ENCODE measurements at regions not wholly inside any gene's neighbourhood (a gene's known extent, or its start where the extent isn't known, plus 50 kb on each side); places are given as distances from the start of the nearest gene placed in this dataset.

DNA sequence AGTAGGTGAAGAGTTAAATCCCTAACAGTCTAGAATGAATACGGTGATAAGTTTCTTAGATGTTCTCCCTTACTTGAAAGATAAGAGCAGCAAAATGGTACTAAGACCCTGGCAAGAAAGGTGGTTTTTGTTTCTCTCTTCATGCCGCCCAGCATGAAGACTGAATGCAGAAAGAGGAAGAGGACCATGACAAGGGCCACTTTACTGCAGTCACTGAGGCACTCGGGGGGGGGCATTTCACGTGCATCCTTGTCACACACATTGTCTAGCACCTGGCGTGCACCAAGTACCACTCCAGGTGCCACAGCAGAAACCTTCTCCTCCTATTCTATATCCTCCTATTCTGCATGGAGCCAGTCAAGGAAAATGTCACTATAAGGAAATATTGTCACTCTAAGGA, 222.0 kb downstream of the TOMM20 start:
- peaks cover 3% of the 10 kb centered on the region for H3K4me1 Mint-ChIP-seq
- H3K9me3 Mint-ChIP-seq: no peaks in the 10 kb centered on the region
- no peak overlapping the region for H3K4me3 Mint-ChIP-seq
- TF ChIP-seq, protein P1, sequence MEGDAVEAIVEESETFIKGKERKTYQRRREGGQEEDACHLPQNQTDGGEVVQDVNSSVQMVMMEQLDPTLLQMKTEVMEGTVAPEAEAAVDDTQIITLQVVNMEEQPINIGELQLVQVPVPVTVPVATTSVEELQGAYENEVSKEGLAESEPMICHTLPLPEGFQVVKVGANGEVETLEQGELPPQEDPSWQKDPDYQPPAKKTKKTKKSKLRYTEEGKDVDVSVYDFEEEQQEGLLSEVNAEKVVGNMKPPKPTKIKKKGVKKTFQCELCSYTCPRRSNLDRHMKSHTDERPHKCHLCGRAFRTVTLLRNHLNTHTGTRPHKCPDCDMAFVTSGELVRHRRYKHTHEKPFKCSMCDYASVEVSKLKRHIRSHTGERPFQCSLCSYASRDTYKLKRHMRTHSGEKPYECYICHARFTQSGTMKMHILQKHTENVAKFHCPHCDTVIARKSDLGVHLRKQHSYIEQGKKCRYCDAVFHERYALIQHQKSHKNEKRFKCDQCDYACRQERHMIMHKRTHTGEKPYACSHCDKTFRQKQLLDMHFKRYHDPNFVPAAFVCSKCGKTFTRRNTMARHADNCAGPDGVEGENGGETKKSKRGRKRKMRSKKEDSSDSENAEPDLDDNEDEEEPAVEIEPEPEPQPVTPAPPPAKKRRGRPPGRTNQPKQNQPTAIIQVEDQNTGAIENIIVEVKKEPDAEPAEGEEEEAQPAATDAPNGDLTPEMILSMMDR (IDR thresholded peaks at IDR 0.05): no peak
- DNase-seq (no peak), ATAC-seq (ENCODE audit: low read depth) (no peak)
- no peaks in the 10 kb centered on the region for H3K27me3 Mint-ChIP-seq
- H3K27ac Mint-ChIP-seq: no peak overlapping the region
- H3K36me3 Mint-ChIP-seq (ENCODE audit: low read depth): no peaks in the 10 kb centered on the region
- CTCF ChIA-PET: no interaction called here
- POLR2A ChIA-PET: interaction anchor here (1.1 kb wide), 1 partner anchor 15 kb away, joined by 3 read pairs; no protein-coding TSS in a partner anchor
- intact Hi-C loops (cut with micrococcal nuclease): no loop called here

DNA sequence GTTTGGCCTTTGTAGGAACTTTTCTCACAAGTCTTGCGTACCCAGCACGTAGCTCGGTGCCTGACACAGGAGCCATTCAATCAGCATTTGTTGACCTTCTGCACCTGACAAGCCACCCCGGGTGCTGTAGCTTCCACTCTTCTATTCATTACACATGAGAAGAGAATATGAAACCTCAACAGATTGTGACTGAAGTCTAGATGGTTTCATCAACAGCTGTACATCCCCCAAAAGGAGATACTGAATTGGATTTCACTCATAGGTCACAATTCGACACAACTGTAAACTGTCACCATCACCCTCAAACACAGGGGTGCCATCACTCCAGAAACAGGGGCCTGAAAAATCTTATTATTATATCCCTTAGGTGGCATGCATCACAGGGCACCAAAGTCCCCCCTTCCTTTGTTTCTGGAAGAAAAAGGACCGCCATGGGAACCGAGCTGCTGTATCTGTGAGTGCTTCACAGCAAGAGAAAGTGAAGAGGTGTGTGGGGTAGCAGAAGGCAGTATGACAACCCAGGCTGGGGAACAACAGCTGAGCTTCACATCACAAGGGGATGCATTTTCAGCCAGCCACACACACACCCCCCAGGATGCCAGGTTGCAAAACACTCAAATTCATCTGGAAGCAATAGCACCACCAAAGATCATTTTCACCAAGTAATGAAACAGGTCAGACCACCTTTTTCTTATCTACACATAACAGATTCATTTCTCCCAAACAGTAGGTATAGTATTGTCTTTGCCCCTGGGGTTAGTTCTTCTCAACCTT, 225.7 kb downstream of the TOMM20 start:
- Mint-ChIP-seq H3K36me3 (ENCODE audit: low read depth) (no peaks in the 10 kb centered on the region), H3K27me3 (no peaks in the 10 kb centered on the region), H3K27ac (no peak overlapping the region), H3K4me1 (peaks cover 3% of the 10 kb centered on the region), H3K9me3 (no peaks in the 10 kb centered on the region), H3K4me3 (no peak overlapping the region)
- ChIA-PET POLR2A (no interaction called here), CTCF (no interaction called here)
- no peak for ATAC-seq (ENCODE audit: low read depth)
- no peak for DNase-seq
- intact Hi-C loops (cut with micrococcal nuclease): no loop called here
- TF ChIP-seq, protein P1 (IDR thresholded peaks at IDR 0.05): no peak

DNA sequence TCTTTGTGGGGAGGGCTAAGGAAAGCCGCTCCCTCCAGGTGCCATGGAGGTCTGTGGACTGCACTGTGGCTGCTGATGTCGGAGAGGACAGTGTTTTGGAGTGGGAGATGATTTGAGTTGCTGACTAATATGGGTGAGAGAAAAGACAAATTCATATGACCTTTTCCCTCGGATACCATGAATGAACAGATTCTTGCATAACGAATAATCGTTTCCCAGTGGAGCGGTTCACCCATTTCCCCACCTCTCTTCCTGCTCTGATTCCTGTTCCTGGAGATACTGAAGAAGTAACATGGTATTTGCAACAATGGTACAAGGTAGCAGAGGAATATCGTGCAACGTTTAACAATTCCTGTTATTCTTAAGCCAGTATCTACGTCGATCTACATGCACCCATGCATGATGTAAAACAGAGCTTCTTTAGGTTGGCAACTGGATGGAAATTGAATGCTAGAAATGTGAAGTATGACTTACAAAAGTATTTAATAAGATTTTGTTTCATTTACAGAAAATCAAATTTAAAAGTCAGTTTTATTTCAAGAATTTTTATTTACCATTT, 227.1 kb downstream of the TOMM20 start:
- H3K4me3 Mint-ChIP-seq: no peak overlapping the region
- no peak overlapping the region for H3K27ac Mint-ChIP-seq
- CTCF ChIA-PET: no interaction called here
- TF ChIP-seq, protein P1 (IDR thresholded peaks at IDR 0.05): no peak
- H3K9me3 Mint-ChIP-seq: no peaks in the 10 kb centered on the region
- POLR2A ChIA-PET: no interaction called here
- ATAC-seq (ENCODE audit: low read depth) (no peak), DNase-seq (no peak)
- no peaks in the 10 kb centered on the region for H3K27me3 Mint-ChIP-seq
- intact Hi-C loops (cut with micrococcal nuclease): no loop called here
- H3K36me3 Mint-ChIP-seq (ENCODE audit: low read depth): no peaks in the 10 kb centered on the region
- peaks cover 3% of the 10 kb centered on the region for H3K4me1 Mint-ChIP-seq

DNA sequence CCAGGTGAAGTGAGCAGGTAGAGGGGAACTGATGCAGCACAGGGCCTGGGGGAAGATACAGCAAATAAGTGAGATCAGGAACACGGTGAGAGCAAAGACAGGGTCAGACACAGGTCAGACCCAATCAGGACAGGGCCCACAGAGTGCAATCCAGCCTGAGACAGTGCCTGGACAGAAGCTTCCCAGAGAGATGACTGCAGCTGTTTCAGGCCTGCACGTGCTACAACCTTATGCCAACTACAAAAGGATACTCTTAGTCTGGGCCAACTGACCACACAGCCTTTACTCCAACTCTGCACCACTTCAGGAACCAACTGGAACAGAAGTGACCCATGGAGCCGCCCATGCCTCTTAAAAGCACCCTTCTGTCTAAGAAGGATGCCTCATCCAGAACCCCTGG, 228.0 kb downstream of the TOMM20 start:
- POLR2A ChIA-PET: interaction anchor here (1.5 kb wide), 1 partner anchor 25 kb away, joined by 3 read pairs; no protein-coding TSS in a partner anchor
- ATAC-seq (ENCODE audit: low read depth) (no peak), DNase-seq (no peak)
- Mint-ChIP-seq H3K27ac (no peak overlapping the region), H3K4me3 (no peak overlapping the region), H3K36me3 (ENCODE audit: low read depth) (no peaks in the 10 kb centered on the region), H3K9me3 (no peaks in the 10 kb centered on the region), H3K27me3 (no peaks in the 10 kb centered on the region), H3K4me1 (no peaks in the 10 kb centered on the region)
- TF ChIP-seq, protein P1 (IDR thresholded peaks at IDR 0.05): no peak
- intact Hi-C loops (cut with micrococcal nuclease): no loop called here
- CTCF ChIA-PET: no interaction called here

DNA sequence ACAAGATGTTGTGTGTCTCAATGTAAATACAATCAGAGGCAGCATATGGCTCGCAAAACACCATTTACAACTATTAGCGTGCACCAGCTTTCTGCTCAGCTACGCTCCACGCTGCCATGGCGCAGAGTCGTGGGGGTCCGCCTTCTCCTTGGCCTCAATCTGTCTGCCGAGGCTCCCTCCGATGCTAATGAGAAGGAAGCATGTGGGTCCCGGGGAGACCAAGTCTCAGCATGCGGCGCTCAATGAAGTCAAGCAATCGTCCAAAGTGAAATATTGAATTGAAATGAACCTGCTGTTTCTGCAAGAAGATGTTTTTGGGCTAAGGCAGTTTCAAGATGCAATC, 228.9 kb downstream of the TOMM20 start:
- DNase-seq (no peak), ATAC-seq (ENCODE audit: low read depth) (no peak)
- Mint-ChIP-seq H3K9me3 (no peaks in the 10 kb centered on the region), H3K27ac (no peak overlapping the region), H3K36me3 (ENCODE audit: low read depth) (no peaks in the 10 kb centered on the region), H3K4me3 (no peak overlapping the region), H3K4me1 (no peaks in the 10 kb centered on the region), H3K27me3 (no peaks in the 10 kb centered on the region)
- intact Hi-C loops (cut with micrococcal nuclease): no loop called here
- CTCF ChIA-PET: no interaction called here
- TF ChIP-seq, protein P1 (IDR thresholded peaks at IDR 0.05): no peak
- POLR2A ChIA-PET: interaction anchor here (1.5 kb wide), 1 partner anchor 24 kb away, joined by 3 read pairs; no protein-coding TSS in a partner anchor
